ENCODE measurements at regions not wholly inside any gene's neighbourhood (a gene's known extent, or its start where the extent isn't known, plus 50 kb on each side); places are given as distances from the start of the nearest gene placed in this dataset.

GRCh38 chr13:73536865-73537264 lies 478.1 kb downstream of the KLF5 start:
- no peak for TF ChIP-seq CTCF (conservative IDR thresholded peaks at IDR 0.05; ENCODE audit: low read depth, low read length)
- TF ChIP-seq EZH2 (IDR thresholded peaks at IDR 0.05; ENCODE audit: low read length, unreplicated experiment), result no peak
- TF ChIP-seq EZH2phosphoT487 (IDR thresholded peaks at IDR 0.05; ENCODE audit: borderline replicate concordance, low read length), result no peak

All from PC-3 (cell line).